ENCODE measurements at regions not wholly inside any gene's neighbourhood (a gene's known extent, or its start where the extent isn't known, plus 50 kb on each side); places are given as distances from the start of the nearest gene placed in this dataset.

DNA sequence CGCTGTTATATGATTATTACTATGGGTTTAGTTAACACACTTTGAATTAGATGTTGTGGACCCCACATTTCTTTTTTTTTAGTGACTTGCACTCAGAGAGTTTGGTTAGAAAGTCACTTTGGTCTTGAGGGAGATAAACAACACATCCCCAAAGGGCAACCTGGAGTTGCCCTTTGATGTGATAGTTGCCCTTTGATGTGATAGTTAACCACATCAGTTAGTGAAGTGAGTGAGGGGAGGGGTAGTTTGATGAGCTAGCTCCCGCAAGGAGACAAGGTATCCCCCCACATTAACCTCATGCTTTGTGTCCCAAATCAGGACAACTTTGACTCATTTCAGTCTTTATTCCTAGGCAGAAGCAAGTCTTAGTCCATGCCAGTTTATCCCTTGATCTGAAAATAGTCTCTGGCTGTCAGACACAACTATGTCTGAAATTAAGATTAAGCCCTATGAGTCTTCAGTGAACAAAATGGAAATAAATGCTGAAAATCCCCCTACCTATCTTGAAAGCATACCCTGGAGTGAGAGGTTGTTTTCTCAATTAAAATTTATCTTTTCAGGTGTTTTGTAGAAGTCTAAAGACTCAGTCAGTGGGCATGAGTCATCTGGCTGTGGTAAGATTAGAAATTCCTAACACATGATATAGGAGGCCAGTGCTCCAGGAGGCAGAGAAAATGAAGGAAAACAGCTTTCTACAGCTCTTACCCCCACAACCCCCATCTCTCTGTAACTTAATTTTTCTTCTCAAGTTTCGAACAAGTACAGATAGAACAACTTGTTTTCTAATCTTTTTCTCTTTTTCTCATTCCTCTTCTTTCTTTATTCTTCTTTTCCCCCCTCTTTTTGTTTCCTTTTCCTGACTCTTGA is 208.9 kb upstream of the DMRTA1 start:
- TF ChIP-seq, protein P1, sequence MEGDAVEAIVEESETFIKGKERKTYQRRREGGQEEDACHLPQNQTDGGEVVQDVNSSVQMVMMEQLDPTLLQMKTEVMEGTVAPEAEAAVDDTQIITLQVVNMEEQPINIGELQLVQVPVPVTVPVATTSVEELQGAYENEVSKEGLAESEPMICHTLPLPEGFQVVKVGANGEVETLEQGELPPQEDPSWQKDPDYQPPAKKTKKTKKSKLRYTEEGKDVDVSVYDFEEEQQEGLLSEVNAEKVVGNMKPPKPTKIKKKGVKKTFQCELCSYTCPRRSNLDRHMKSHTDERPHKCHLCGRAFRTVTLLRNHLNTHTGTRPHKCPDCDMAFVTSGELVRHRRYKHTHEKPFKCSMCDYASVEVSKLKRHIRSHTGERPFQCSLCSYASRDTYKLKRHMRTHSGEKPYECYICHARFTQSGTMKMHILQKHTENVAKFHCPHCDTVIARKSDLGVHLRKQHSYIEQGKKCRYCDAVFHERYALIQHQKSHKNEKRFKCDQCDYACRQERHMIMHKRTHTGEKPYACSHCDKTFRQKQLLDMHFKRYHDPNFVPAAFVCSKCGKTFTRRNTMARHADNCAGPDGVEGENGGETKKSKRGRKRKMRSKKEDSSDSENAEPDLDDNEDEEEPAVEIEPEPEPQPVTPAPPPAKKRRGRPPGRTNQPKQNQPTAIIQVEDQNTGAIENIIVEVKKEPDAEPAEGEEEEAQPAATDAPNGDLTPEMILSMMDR (IDR thresholded peaks at IDR 0.05) = no peak
- no peak for TF ChIP-seq POLR2A (IDR thresholded peaks at IDR 0.05)

Measured in body of pancreas (tissue), 4 donors.